Osteocyte (in vitro differentiated cells): ENCODE measurements at regions not wholly inside any gene's neighbourhood (a gene's known extent, or its start where the extent isn't known, plus 50 kb on each side); places are given as distances from the start of the nearest gene placed in this dataset.

Source experiments
- DNase-seq: peaks from one replicate; pipeline ENCODE4 v3.0.0; 2021; ENCODE audit warnings: mixed read lengths; ENCODE audit not compliant: unreplicated experiment; ENCODE audit errors: extremely low spot score
- H3K27ac Mint-ChIP-seq: one replicate; pipeline ENCODE4 v1.8.0; 2021; ENCODE audit warnings: mild to moderate bottlenecking, mixed read lengths; ENCODE audit not compliant: unreplicated experiment
- H3K27me3 Mint-ChIP-seq: one replicate; pipeline ENCODE4 v1.8.0; 2021; ENCODE audit warnings: mixed read lengths; ENCODE audit not compliant: unreplicated experiment
- H3K36me3 Mint-ChIP-seq: one replicate; pipeline ENCODE4 v1.8.0; 2021; ENCODE audit warnings: mixed read lengths; ENCODE audit not compliant: unreplicated experiment
- H3K4me1 Mint-ChIP-seq: one replicate; pipeline ENCODE4 v1.8.0; 2021; ENCODE audit warnings: mixed read lengths; ENCODE audit not compliant: unreplicated experiment
- H3K4me3 Mint-ChIP-seq: one replicate; pipeline ENCODE4 v1.8.0; 2021; ENCODE audit warnings: mild to moderate bottlenecking, moderate library complexity, mixed read lengths; ENCODE audit not compliant: unreplicated experiment
- H3K9me3 Mint-ChIP-seq: one replicate; pipeline ENCODE4 v1.8.0; 2021; ENCODE audit warnings: mixed read lengths; ENCODE audit not compliant: unreplicated experiment
- TF ChIP-seq, protein P1 (sequence below): fragments of 200-600 bp; sonication (generic); IDR thresholded peaks from 2 replicates; pipeline ENCODE4 v1.5.0; 2021; ENCODE audit warnings: antibody characterized with exemption, mild to moderate bottlenecking, moderate library complexity

DNA sequence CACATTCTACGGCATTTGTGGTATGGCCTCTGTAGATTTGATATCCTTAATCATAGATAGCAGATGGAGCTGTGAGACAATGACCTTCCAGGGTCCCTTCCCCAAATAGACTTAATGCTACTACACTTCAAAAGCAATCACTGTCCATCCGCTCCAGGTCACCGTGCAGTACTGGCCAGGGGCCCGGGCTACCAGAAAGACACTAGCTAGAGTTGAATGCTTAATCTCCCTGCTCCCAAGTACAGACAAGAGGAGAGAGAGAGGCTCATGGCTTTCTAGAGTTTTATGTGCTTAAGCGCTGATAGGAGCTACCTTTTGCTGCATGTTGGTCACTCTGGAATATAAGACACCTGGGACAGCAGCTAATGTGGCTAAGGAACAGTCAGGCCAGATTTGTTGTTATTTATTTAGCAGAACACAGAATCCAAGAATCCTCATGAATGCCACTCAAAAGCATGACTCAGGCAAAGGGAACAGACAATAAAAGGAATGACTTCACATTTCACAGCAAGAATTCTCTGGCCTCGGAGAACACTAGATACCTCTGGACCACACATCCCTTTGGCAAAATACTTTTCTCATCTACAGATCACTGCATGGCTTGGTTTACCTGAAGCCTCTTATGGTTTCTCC is 165.0 kb downstream of the LACC1 start:
- H3K27me3 Mint-ChIP-seq: no peaks in the 10 kb centered on the region

DNA sequence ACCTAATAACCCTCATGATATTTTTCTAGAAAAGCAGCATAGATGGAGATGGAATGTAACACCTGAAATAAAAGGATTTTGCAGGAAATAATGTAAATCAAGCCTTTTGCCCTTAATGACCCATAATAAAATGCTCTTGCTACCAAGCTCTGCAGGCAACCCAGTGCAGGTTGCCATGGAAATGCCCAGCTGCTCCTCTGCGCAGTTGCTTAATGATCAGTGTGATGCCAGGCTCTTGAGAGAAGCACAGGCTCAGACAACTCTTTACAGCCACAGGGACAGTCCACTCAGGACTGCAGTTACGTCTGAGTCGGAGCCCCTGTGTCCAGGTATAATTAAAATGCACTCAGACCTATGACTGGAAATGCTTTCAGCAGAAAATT is 165.5 kb downstream of the LACC1 start:
- Mint-ChIP-seq H3K27me3 (no peaks in the 10 kb centered on the region), H3K36me3 (no peaks in the 10 kb centered on the region), H3K27ac (peak overlapping the region; percentile 52), H3K4me3 (no peak overlapping the region), H3K9me3 (no peaks in the 10 kb centered on the region), H3K4me1 (peaks cover 29% of the 10 kb centered on the region)
- DNase-seq: no peak
- TF ChIP-seq, protein P1, sequence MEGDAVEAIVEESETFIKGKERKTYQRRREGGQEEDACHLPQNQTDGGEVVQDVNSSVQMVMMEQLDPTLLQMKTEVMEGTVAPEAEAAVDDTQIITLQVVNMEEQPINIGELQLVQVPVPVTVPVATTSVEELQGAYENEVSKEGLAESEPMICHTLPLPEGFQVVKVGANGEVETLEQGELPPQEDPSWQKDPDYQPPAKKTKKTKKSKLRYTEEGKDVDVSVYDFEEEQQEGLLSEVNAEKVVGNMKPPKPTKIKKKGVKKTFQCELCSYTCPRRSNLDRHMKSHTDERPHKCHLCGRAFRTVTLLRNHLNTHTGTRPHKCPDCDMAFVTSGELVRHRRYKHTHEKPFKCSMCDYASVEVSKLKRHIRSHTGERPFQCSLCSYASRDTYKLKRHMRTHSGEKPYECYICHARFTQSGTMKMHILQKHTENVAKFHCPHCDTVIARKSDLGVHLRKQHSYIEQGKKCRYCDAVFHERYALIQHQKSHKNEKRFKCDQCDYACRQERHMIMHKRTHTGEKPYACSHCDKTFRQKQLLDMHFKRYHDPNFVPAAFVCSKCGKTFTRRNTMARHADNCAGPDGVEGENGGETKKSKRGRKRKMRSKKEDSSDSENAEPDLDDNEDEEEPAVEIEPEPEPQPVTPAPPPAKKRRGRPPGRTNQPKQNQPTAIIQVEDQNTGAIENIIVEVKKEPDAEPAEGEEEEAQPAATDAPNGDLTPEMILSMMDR: no peak

More for the DNA sequence above, 165.0 kb downstream of the LACC1 start:
- Mint-ChIP-seq H3K4me1 (peaks cover 34% of the 10 kb centered on the region), H3K4me3 (no peak overlapping the region), H3K27ac (peak overlapping the region; percentile 52), H3K9me3 (no peaks in the 10 kb centered on the region), H3K36me3 (no peaks in the 10 kb centered on the region)
- TF ChIP-seq, protein P1: no peak
- no peak for DNase-seq

DNA sequence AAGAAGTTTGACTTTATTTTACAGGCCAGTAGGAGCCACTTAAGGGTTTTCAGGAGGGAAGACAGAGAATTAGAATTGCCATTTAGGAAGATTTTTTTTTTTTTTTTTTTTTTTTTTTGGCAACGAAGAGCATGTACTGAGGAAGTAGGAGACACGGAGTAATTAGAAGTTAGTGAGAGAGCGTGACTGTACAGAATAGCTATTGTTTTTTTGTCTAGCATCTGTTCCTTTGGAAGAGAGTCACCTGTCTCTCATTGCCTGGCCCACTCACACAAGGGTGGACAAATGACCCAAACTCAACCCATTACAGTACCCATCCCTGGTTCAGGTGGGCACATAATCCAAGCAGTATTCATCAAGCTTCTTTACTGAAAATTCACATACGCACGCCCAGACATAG is 166.7 kb downstream of the LACC1 start:
- H3K27me3 Mint-ChIP-seq: no peaks in the 10 kb centered on the region
- H3K9me3 Mint-ChIP-seq: no peaks in the 10 kb centered on the region
- DNase-seq: no peak
- no peaks in the 10 kb centered on the region for H3K36me3 Mint-ChIP-seq
- no peak overlapping the region for H3K4me3 Mint-ChIP-seq
- H3K4me1 Mint-ChIP-seq: peaks cover 24% of the 10 kb centered on the region
- no peak overlapping the region for H3K27ac Mint-ChIP-seq
- TF ChIP-seq, protein P1: no peak

DNA sequence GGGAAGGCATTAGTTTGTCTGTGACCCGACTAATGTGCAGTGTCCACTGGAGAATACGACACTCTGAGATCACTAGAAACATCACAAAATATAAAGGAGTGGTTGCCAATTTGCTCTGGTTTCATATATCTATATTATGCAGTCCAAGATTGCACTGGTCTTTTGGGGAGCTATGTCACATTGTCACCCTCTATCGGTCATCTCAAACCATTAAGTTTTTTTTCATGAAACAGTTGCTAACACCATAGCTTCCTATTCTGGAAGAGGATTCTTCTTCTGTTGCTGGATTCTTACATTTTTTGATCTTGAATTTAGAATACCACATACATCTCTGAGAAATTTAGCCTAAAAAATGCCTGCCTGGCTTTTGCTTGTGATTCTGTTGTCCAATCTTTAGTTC is 168.6 kb downstream of the LACC1 start:
- Mint-ChIP-seq H3K36me3 (no peaks in the 10 kb centered on the region), H3K9me3 (no peaks in the 10 kb centered on the region), H3K27ac (no peak overlapping the region), H3K4me1 (peaks cover 43% of the 10 kb centered on the region), H3K4me3 (no peak overlapping the region), H3K27me3 (no peaks in the 10 kb centered on the region)
- no peak for DNase-seq
- TF ChIP-seq, protein P1: no peak

DNA sequence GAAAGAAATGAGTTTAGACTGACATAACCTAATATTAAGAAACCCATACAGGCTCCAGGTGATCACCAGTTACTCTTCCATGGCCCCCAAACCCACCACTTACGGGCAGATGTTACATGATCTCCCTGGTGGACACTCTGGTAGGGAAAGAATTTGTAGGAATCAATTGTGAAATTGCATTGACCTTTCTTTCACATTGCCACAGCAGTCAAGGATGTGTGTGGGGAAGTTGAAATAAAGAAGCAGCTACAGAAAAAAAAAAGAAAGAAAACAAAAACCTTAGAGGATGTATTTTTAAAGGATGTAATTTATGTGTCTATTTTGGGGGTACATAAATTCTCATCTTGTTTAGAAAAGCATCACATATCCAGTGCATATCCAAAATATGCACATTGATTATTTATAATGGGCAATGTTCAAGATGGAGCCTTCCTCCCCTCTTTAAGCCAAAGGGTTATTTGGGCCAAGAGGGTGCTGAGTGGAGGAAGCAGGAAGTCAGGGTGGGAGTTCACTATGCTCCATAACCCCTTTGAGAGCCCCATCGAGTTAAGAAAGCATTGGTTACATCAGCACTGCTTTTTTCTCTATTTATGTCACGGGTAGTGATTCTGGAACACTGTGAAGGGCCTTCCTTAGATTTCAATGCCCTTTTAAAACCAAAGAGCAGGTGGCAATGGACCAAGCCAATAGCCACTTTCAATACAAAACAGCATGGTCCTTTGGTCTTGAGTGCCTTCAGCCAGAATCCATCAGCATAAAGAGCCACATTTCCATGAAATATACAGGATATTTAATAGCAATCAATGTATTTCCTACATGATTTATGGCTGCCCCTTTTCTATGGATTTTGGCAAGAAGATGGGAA is 169.6 kb downstream of the LACC1 start:
- Mint-ChIP-seq H3K27ac (no peak overlapping the region), H3K4me1 (peaks cover 46% of the 10 kb centered on the region), H3K27me3 (no peaks in the 10 kb centered on the region), H3K9me3 (no peaks in the 10 kb centered on the region), H3K4me3 (no peak overlapping the region), H3K36me3 (no peaks in the 10 kb centered on the region)
- TF ChIP-seq, protein P1: no peak
- DNase-seq: no peak
